Stimulated activated CD4-positive, alpha-beta T cell treated with anti-CD3 and anti-CD28 coated beads, TNF-alpha, amount 100 ng/mL, for 24 hours (primary cell): ENCODE measurements at regions not wholly inside any gene's neighbourhood (a gene's known extent, or its start where the extent isn't known, plus 50 kb on each side); places are given as distances from the start of the nearest gene placed in this dataset.
"Not testable (repeated sequence)": the region's sequence is repeated elsewhere in the genome, so short reads cannot be mapped to it uniquely, and the experiment has no call there.

Source experiments
- DNase-seq, 3 experiments: peaks; one replicate each; pipeline ENCODE4 v3.0.0-alpha.2; 2020; ENCODE audit warnings: low read depth in 3 of 3

DNA sequence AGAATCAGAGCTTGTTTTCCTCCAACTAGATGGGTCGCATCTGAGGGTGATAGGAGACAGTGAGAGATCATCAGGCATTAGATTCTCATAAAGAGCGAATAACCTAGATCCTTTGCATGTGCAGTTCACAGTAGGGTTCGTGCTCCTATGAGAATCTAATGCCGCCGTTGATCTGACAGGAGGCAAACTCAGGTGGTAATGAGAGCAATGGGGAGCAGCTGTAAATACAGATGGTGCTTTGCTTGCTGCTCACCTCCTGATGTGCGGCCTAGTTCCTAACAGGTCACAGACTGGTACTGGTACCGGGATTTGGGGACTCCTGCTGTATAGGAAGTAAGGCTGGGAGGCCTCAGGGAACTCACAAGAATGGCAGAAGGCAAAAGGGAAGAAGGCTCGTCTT, 276.5 kb downstream of the FAT4 start:
- DNase-seq = no peak

GRCh38 chr4:125594056-125594602, 279.4 kb downstream of the FAT4 start:
- DNase-seq = no peak

DNA sequence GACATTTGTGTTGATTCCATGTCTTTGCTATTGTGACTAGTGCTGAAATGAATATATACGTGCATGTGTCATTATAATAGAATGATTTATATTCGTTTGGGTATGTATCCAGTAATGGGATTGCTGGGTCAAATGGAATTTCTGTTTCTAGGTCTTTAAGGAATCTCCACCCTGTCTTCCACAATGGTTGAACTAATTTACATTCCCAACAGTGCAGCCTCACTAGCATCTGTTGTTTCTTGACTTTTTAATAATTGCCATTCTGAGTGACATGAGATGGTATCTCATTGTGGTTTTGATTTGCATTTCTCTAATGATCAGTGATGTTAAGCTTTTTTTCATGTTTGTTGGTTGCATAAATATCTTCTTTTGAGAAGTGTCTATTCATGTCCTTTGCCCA, 291.2 kb downstream of the FAT4 start:
- not testable (repeated sequence) for DNase-seq

GRCh38 chr4:125620066-125620860, 305.5 kb downstream of the FAT4 start:
- DNase-seq = no peak

GRCh38 chr4:125624951-125625350, 310.2 kb downstream of the FAT4 start:
- DNase-seq = no peak

GRCh38 chr4:125626946-125627345, 312.2 kb downstream of the FAT4 start:
- no peak for DNase-seq

DNA sequence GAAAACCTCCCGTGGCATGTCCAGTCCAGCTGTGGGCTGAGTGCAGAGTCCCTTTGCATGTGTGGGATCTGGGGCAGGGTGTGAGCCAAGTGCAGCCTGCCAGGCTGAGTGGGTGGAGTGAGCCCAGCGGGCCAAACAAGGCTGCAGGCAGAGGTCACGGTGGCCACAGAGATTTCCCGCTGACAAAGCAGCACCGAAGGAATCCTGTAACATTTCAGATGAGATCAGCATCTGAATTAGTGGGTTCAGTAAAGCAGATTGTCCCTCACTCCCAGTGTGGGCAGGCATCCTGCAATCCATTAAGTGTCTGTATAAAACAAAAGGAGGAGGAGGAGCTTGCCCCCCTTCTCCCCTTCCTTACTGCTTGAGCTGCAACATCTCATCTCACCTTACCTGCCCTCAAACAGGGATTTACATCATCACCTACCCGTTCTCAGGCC, 324.4 kb downstream of the FAT4 start:
- DNase-seq = no peak

GRCh38 chr4:125641611-125642010, 326.9 kb downstream of the FAT4 start:
- no peak for DNase-seq

GRCh38 chr4:125642645-125643044, 327.9 kb downstream of the FAT4 start:
- DNase-seq = no peak

- DNase-seq = no peak
Observed at GRCh38 chr4:125649452-125649851, 334.7 kb downstream of the FAT4 start.

DNA sequence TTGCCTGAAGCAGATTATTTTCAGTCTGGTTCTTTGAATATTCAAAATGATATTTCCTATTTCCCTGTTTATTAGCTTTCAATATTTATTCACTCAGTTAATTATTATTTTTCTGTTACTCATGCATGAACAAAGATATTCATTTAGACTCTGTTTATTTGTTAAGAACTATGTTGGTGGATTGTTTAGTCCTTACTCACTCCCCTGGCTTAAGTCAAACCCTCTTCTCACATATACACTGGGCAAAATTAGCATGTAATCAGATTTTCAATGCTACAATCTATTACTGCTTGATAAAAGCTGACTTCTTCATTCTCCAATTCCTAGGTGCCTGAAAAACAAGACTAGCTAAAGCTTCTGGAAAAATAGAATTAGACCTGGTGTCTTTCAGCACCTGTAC, 335.8 kb downstream of the FAT4 start:
- DNase-seq = no peak

DNA sequence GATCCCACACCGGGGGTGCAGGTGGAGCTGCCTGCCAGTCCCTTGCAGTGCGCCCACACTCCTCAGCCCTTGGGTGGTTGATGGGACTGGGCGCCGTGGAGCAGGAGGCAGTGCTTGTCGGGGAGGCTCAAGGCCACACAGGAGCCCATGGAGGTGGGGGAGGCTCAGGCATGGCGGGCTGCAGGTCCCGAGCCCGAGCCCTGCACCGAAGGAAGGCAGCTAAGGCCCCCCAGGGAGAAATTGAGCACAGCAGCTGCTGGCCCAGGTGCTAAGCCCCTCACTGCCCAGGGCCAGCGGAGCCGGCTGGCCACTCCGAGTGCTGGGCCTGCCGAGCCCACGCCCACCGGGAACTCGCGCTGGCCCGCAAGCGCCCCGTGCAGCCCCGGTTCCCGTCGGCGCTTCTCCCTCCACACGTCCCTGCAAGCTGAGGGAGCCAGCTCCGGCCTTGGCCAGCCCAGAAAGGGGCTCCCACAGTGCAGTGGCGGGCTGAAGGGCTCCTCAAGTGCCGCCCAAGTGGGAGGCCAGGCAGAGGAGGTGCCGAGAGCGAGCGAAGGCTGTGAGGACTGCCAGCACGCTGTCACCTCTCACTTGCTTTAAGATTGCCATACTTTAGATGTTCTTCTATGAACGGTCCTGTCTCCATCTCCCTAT, 337.1 kb downstream of the FAT4 start:
- not testable (repeated sequence) for DNase-seq

- DNase-seq = no peak
Observed at GRCh38 chr4:125658773-125659172, 344.0 kb downstream of the FAT4 start.

GRCh38 chr4:125663896-125664767, 349.4 kb downstream of the FAT4 start:
- DNase-seq = no peak

DNA sequence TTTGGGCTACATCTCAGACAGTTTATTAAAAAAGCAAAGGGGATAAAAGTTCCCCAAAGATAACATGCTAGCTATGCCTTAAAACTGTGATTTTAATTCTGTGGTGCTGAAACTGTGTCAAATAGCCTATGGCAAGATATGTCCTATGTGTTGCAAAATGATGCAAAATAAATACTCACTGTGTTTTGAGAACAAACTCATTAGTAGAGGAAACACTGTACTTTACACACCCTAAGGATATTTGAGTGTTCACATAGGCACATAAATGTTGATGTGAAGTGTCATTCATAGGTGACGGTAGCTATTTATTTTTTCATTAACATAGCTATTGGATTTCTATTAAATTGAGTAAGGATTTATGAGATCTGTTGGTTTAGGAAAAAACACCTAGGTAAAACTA, 351.9 kb downstream of the FAT4 start:
- no peak for DNase-seq

GRCh38 chr4:125676156-125676555, 361.4 kb downstream of the FAT4 start:
- DNase-seq = no peak

- DNase-seq = no peak
Observed at GRCh38 chr4:125676583-125676982, 361.8 kb downstream of the FAT4 start.

GRCh38 chr4:125677665-125678307, 363.0 kb downstream of the FAT4 start:
- DNase-seq = no peak

- DNase-seq = no peak
Observed at GRCh38 chr4:125679989-125680388, 365.2 kb downstream of the FAT4 start.

DNA sequence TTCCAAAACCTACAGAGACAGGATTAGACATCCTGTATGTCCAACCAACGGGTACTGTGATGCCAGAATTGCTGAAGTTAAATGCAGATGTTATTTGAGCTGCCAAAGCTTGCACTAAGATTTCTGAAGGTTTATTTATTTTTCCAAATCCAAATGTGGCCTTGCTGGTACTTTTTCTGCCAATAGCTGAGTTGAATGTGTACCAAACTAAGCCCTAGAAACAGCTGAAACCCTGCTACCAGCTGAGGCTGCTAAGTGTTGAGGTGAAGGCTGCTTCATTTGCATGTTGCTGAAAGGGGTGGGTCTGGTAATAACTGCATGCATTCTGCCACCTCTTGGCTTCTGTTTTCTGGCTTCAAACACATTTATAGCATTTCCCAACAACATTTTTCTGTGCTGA, 366.5 kb downstream of the FAT4 start:
- DNase-seq = no peak

DNA sequence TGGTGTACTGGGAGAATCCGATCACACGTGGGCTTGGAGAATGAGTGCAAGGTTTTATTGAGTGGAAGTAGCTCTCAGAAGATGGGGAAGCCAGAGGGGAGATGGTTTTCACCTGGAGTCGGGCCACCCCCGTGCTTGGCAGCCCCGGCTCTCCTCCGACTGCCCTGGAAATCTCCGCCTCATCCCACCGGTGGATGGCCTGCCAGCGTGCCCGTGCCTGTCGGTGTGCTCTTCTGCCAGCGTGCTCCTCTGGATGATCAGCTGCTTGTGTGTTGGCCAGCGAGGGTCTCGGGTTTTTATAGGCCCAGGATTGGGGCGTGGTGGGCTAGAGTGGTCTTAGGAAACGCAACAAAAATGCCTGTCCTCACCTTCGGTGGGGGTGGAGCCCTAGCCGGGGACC, 368.0 kb downstream of the FAT4 start:
- no peak for DNase-seq

- no peak for DNase-seq
Observed at GRCh38 chr4:125688841-125689240, 374.1 kb downstream of the FAT4 start.
